HepG2 (cell line): ENCODE measurements at regions not wholly inside any gene's neighbourhood (a gene's known extent, or its start where the extent isn't known, plus 50 kb on each side); places are given as distances from the start of the nearest gene placed in this dataset.

Source experiments
- JUN ChIP-seq: sonication (generic); formaldehyde crosslinking; IDR thresholded peaks from 2 replicates; pipeline ENCODE4 v1.4.0; 2020; ENCODE audit warnings: mild to moderate bottlenecking, missing genetic modification reagents
- PCBP1 ChIP-seq: fragments of 200-400 bp; formaldehyde crosslinking; IDR thresholded peaks from 2 replicates; pipeline ENCODE4 v1.6.1; 2017; ENCODE audit warnings: mild to moderate bottlenecking, low read depth, low read length, borderline replicate concordance
- POLR2G ChIP-seq: fragments of 200-400 bp; formaldehyde crosslinking; IDR thresholded peaks from 2 replicates; pipeline ENCODE4 v1.6.1; 2018; ENCODE audit warnings: mild to moderate bottlenecking, low read depth, low read length, moderate library complexity
- SMC3 ChIP-seq: IDR thresholded peaks from 2 replicates; pipeline ENCODE4 v1.6.1; 2011; ENCODE audit warnings: low read length, improper control_type of control experiment
- TF ChIP-seq, protein P1 (sequence below): sonication (generic); formaldehyde crosslinking; IDR thresholded peaks from 2 replicates; pipeline ENCODE4 v1.5.0; 2020; ENCODE audit warnings: mild to moderate bottlenecking, missing genetic modification reagents, moderate library complexity

GRCh38 chr7:85693326-85693725 lies 506.5 kb upstream of the SEMA3D start:
- TF ChIP-seq, protein P1, sequence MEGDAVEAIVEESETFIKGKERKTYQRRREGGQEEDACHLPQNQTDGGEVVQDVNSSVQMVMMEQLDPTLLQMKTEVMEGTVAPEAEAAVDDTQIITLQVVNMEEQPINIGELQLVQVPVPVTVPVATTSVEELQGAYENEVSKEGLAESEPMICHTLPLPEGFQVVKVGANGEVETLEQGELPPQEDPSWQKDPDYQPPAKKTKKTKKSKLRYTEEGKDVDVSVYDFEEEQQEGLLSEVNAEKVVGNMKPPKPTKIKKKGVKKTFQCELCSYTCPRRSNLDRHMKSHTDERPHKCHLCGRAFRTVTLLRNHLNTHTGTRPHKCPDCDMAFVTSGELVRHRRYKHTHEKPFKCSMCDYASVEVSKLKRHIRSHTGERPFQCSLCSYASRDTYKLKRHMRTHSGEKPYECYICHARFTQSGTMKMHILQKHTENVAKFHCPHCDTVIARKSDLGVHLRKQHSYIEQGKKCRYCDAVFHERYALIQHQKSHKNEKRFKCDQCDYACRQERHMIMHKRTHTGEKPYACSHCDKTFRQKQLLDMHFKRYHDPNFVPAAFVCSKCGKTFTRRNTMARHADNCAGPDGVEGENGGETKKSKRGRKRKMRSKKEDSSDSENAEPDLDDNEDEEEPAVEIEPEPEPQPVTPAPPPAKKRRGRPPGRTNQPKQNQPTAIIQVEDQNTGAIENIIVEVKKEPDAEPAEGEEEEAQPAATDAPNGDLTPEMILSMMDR (CRISPR knock-in tag) = no peak
- TF ChIP-seq POLR2G (no peak), PCBP1 (no peak), JUN (CRISPR knock-in tag) (no peak), SMC3 (no peak)
